ENCODE measurements at regions not wholly inside any gene's neighbourhood (a gene's known extent, or its start where the extent isn't known, plus 50 kb on each side); places are given as distances from the start of the nearest gene placed in this dataset.

DNA sequence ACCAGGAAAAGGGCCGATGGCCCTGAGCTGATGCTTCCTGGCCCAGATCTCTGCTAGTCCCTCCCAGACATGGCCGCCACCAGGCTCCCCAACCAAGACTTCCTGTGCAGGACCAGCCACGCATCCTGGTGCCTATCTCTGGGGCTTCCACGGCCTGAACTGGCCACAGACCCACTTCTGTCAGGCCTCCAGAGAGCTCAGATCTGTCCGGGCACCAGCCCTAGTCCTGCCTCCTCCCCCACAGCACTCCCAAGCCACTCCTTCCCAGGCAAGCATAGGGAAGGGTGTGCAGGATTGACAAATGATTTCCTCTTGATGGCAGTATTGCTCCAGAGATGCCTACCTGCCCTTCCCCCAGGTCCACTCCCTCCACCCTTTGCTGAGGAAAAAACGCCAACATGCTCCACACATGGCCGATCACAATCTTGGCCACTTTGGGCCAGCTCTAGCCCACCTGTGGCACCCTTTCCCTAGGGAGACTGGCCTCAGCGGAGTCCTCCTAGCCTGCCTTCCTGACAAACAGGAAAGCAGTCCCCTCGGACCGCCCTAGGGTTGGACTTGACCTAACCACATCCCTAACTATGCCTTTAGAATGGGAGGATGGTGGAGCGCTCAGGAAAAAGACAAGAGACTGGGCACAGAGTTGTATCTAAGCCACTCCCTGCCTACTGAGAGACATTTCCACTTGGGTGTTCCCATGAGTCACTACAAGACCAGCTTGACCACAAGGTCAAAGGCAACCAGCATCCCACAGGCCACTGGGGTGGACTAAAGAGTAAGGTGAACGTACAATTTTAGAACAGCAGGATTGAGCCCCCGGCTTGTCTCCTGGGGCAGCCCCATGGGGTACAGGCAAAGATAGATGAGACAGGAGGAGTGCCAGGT is 277.5 kb upstream of the AGTR2 start (continued):
- TF ChIP-seq, protein P1, sequence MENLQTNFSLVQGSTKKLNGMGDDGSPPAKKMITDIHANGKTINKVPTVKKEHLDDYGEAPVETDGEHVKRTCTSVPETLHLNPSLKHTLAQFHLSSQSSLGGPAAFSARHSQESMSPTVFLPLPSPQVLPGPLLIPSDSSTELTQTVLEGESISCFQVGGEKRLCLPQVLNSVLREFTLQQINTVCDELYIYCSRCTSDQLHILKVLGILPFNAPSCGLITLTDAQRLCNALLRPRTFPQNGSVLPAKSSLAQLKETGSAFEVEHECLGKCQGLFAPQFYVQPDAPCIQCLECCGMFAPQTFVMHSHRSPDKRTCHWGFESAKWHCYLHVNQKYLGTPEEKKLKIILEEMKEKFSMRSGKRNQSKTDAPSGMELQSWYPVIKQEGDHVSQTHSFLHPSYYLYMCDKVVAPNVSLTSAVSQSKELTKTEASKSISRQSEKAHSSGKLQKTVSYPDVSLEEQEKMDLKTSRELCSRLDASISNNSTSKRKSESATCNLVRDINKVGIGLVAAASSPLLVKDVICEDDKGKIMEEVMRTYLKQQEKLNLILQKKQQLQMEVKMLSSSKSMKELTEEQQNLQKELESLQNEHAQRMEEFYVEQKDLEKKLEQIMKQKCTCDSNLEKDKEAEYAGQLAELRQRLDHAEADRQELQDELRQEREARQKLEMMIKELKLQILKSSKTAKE (CRISPR knock-in tag; IDR thresholded peaks at IDR 0.05; ENCODE audit: borderline replicate concordance), result no peak
- TF ChIP-seq STAT5B (CRISPR knock-in tag; IDR thresholded peaks at IDR 0.05), result no peak
- no peak; the same call in 1 of the 2 replicates for TF ChIP-seq MEIS2 (CRISPR knock-in tag; IDR thresholded peaks at IDR 0.05)
- TF ChIP-seq, protein P2, sequence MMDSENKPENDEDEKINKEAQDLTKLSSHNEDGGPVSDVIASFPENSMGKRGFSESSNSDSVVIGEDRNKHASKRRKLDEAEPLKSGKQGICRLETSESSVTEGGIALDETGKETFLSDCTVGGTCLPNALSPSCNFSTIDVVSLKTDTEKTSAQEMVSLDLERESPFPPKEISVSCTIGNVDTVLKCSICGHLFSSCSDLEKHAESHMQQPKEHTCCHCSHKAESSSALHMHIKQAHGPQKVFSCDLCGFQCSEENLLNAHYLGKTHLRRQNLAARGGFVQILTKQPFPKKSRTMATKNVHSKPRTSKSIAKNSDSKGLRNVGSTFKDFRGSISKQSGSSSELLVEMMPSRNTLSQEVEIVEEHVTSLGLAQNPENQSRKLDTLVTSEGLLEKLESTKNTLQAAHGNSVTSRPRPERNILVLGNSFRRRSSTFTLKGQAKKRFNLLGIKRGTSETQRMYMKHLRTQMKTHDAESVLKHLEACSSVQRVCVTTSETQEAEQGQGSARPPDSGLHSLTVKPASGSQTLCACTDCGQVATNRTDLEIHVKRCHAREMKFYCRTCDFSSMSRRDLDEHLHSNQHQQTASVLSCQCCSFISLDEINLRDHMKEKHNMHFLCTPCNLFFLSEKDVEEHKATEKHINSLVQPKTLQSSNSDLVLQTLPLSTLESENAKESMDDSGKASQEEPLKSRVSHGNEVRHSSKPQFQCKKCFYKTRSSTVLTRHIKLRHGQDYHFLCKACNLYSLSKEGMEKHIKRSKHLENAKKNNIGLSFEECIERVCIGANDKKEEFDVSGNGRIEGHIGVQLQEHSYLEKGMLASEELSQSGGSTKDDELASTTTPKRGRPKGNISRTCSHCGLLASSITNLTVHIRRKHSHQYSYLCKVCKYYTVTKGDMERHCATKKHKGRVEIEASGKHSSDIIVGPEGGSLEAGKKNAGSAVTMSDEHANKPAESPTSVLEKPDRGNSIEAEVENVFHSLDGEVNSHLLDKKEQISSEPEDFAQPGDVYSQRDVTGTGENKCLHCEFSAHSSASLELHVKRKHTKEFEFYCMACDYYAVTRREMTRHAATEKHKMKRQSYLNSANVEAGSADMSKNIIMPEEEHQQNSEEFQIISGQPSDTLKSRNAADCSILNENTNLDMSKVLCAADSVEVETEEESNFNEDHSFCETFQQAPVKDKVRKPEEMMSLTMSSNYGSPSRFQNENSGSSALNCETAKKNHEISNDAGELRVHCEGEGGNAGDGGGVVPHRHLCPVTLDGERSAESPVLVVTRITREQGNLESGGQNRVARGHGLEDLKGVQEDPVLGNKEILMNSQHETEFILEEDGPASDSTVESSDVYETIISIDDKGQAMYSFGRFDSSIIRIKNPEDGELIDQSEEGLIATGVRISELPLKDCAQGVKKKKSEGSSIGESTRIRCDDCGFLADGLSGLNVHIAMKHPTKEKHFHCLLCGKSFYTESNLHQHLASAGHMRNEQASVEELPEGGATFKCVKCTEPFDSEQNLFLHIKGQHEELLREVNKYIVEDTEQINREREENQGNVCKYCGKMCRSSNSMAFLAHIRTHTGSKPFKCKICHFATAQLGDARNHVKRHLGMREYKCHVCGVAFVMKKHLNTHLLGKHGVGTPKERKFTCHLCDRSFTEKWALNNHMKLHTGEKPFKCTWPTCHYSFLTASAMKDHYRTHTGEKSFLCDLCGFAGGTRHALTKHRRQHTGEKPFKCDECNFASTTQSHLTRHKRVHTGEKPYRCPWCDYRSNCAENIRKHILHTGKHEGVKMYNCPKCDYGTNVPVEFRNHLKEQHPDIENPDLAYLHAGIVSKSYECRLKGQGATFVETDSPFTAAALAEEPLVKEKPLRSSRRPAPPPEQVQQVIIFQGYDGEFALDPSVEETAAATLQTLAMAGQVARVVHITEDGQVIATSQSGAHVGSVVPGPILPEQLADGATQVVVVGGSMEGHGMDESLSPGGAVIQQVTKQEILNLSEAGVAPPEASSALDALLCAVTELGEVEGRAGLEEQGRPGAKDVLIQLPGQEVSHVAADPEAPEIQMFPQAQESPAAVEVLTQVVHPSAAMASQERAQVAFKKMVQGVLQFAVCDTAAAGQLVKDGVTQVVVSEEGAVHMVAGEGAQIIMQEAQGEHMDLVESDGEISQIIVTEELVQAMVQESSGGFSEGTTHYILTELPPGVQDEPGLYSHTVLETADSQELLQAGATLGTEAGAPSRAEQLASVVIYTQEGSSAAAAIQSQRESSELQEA (CRISPR knock-in tag; IDR thresholded peaks at IDR 0.05; ENCODE audit: not compliant biosample characterization), result no peak
- TF ChIP-seq, protein P3, sequence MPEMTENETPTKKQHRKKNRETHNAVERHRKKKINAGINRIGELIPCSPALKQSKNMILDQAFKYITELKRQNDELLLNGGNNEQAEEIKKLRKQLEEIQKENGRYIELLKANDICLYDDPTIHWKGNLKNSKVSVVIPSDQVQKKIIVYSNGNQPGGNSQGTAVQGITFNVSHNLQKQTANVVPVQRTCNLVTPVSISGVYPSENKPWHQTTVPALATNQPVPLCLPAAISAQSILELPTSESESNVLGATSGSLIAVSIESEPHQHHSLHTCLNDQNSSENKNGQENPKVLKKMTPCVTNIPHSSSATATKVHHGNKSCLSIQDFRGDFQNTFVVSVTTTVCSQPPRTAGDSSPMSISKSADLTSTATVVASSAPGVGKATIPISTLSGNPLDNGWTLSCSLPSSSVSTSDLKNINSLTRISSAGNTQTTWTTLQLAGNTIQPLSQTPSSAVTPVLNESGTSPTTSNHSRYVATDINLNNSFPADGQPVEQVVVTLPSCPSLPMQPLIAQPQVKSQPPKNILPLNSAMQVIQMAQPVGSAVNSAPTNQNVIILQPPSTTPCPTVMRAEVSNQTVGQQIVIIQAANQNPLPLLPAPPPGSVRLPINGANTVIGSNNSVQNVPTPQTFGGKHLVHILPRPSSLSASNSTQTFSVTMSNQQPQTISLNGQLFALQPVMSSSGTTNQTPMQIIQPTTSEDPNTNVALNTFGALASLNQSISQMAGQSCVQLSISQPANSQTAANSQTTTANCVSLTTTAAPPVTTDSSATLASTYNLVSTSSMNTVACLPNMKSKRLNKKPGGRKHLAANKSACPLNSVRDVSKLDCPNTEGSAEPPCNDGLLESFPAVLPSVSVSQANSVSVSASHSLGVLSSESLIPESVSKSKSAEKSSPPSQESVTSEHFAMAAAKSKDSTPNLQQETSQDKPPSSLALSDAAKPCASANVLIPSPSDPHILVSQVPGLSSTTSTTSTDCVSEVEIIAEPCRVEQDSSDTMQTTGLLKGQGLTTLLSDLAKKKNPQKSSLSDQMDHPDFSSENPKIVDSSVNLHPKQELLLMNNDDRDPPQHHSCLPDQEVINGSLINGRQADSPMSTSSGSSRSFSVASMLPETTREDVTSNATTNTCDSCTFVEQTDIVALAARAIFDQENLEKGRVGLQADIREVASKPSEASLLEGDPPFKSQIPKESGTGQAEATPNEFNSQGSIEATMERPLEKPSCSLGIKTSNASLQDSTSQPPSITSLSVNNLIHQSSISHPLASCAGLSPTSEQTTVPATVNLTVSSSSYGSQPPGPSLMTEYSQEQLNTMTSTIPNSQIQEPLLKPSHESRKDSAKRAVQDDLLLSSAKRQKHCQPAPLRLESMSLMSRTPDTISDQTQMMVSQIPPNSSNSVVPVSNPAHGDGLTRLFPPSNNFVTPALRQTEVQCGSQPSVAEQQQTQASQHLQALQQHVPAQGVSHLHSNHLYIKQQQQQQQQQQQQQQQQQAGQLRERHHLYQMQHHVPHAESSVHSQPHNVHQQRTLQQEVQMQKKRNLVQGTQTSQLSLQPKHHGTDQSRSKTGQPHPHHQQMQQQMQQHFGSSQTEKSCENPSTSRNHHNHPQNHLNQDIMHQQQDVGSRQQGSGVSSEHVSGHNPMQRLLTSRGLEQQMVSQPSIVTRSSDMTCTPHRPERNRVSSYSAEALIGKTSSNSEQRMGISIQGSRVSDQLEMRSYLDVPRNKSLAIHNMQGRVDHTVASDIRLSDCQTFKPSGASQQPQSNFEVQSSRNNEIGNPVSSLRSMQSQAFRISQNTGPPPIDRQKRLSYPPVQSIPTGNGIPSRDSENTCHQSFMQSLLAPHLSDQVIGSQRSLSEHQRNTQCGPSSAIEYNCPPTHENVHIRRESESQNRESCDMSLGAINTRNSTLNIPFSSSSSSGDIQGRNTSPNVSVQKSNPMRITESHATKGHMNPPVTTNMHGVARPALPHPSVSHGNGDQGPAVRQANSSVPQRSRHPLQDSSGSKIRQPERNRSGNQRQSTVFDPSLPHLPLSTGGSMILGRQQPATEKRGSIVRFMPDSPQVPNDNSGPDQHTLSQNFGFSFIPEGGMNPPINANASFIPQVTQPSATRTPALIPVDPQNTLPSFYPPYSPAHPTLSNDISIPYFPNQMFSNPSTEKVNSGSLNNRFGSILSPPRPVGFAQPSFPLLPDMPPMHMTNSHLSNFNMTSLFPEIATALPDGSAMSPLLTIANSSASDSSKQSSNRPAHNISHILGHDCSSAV (CRISPR knock-in tag; IDR thresholded peaks at IDR 0.05; ENCODE audit: borderline replicate concordance), result no peak
